Ovary (tissue), 7 donors: ENCODE measurements at regions not wholly inside any gene's neighbourhood (a gene's known extent, or its start where the extent isn't known, plus 50 kb on each side); places are given as distances from the start of the nearest gene placed in this dataset.

ENCODE experiments used
- DNase-seq, 5 donors: peaks; one replicate each; pipeline ENCODE4 v3.0.0-alpha.2; 2019 to 2020
- H3K27ac ChIP-seq, 2 donors: fragments of 200-600 bp; one replicate each; pipeline versions ENCODE4 v1.5.1 to v1.8.0; 2019 to 2022
- H3K27me3 ChIP-seq: fragments of 200-600 bp; one replicate; pipeline ENCODE4 v1.8.0; 2022
- H3K36me3 ChIP-seq: fragments of 200-600 bp; sonication (generic); one replicate; pipeline ENCODE4 v1.5.1; 2019
- H3K4me1 ChIP-seq: one replicate; pipeline ENCODE4 v1.8.1; 2013; ENCODE audit warnings: mild to moderate bottlenecking, moderate library complexity; ENCODE audit not compliant: insufficient read depth
- H3K4me3 ChIP-seq: fragments of 200-600 bp; sonication (generic); one replicate; pipeline ENCODE4 v1.5.1; 2017
- H3K9me3 ChIP-seq, 2 donors: fragments of 200-600 bp in 1 of 2; sonication (generic) in 1 of 2; one replicate each; pipeline versions ENCODE4 v1.5.1 to v1.8.1; 2013 to 2019; ENCODE audit warnings: mild to moderate bottlenecking in 1 of 2, moderate library complexity in 1 of 2
- EP300 ChIP-seq: sonication (generic); formaldehyde crosslinking; IDR thresholded peaks from one replicate; pipeline ENCODE4 v1.6.1; 2017; ENCODE audit warnings: antibody characterized with exemption
- POLR2A ChIP-seq: fragments of 450-650 bp; IDR thresholded peaks from one replicate; pipeline ENCODE4 v1.6.1; 2017; ENCODE audit warnings: antibody characterized with exemption, mild to moderate bottlenecking, moderate library complexity
- WGBS, 3 donors: extraction: QIAGEN DNeasy Blood & Tissue Kit in 1 of 3; methylation state at CpG; one replicate each; pipeline versions ENCODE4 v1.1.5 to v1.1.7; 2013 to 2017; 5-methylcytosine and 5-hydroxymethylcytosine counted together
- intact Hi-C, 4 donors: fragments of 100-400 bp; cut with DNase I; formaldehyde crosslinking; loops; one replicate each; pipeline versions ENCODE4 v1.11.0 to v1.15.1; 2022 to 2023
- TF ChIP-seq, protein P1 (sequence below), 3 donors: fragments of 450-650 bp in 2 of 3; fragments of 200-600 bp in 1 of 3; IDR thresholded peaks; one replicate each; pipeline versions ENCODE4 v1.5.1 to v1.8.0; 2016 to 2022; ENCODE audit warnings: antibody characterized with exemption in 3 of 3, mild to moderate bottlenecking in 1 of 3
- donor health status: DM: no; HTN: no; CAD: no; lungs with moderate emphysema.
- donor health status: DM: no; HTN: no; CAD: no.
- donor health status: Bipolar disorder and iron deficiency.
- donor health status: DM: no; HTN: no; CAD: no.
- donor health status: DM: yes; HTN: yes; CAD: no.

DNA sequence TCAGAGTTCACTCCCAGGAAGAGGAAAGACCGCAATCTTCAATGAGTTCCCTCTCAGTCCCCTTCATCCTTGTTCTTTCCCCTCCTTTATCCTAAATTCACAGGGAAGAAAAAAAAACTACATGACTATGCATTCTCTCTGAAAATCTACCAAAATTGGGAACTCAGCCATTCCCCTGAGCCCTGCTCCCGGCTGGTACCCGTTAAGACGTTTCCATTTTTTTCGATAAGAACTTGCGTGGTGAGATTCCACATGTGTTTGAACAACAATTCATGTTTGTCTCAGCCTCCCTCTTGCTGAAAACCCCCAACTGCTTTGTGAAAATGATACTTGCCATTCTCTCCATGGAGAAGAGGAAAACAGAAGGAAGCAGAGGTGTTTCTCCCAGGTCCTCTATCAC, 318.7 kb upstream of the ID2 start:
- Histone ChIP-seq H3K4me3 (no peak overlapping the region), H3K27ac (no peak overlapping the region), H3K9me3 (no peaks in the 10 kb centered on the region), H3K27me3 (no peaks in the 10 kb centered on the region), H3K4me1 (peaks cover 4% of the 10 kb centered on the region), H3K36me3 (no peaks in the 10 kb centered on the region)
- intact Hi-C loops, result no loop called here
- WGBS, 3 donors, result 28 to 61% (median 30%) methylated on average over 6 of the region's 6 CpGs
- TF ChIP-seq, protein P1, sequence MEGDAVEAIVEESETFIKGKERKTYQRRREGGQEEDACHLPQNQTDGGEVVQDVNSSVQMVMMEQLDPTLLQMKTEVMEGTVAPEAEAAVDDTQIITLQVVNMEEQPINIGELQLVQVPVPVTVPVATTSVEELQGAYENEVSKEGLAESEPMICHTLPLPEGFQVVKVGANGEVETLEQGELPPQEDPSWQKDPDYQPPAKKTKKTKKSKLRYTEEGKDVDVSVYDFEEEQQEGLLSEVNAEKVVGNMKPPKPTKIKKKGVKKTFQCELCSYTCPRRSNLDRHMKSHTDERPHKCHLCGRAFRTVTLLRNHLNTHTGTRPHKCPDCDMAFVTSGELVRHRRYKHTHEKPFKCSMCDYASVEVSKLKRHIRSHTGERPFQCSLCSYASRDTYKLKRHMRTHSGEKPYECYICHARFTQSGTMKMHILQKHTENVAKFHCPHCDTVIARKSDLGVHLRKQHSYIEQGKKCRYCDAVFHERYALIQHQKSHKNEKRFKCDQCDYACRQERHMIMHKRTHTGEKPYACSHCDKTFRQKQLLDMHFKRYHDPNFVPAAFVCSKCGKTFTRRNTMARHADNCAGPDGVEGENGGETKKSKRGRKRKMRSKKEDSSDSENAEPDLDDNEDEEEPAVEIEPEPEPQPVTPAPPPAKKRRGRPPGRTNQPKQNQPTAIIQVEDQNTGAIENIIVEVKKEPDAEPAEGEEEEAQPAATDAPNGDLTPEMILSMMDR (IDR thresholded peaks at IDR 0.05), result no peak
- TF ChIP-seq EP300, result no peak
- TF ChIP-seq POLR2A, result no peak
- DNase-seq, result no peak

DNA sequence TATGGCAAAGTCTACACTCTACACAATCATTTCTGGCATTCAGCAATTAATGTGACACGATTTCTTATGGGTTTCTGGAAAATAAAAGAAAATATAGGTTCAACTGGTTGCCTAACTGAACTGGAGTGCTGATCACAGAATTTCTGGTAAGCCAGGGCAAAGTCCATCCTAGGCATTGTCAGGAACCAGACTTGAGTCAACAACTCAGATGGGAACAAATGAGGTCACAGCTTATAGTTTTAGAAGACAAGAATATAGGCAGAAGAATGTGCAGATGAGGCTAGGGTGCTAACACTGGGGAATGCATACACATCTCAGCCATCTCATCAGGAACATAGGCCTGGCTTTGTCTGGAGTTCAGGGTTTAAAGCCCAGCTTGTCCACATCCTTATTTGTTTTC, 317.2 kb upstream of the ID2 start:
- H3K27me3 ChIP-seq, result no peaks in the 10 kb centered on the region
- no peak for DNase-seq
- TF ChIP-seq EP300, result no peak
- TF ChIP-seq, protein P1 (IDR thresholded peaks at IDR 0.05), result no peak
- TF ChIP-seq POLR2A, result no peak
- no peaks in the 10 kb centered on the region for H3K36me3 ChIP-seq
- H3K27ac ChIP-seq, result no peak overlapping the region
- peaks cover 4% of the 10 kb centered on the region for H3K4me1 ChIP-seq
- H3K9me3 ChIP-seq, result no peaks in the 10 kb centered on the region
- intact Hi-C loops, result no loop called here
- H3K4me3 ChIP-seq, result no peak overlapping the region
- 86 to 100% (median 95%) methylated on average over 1 of the region's 1 CpG for WGBS, 3 donors

DNA sequence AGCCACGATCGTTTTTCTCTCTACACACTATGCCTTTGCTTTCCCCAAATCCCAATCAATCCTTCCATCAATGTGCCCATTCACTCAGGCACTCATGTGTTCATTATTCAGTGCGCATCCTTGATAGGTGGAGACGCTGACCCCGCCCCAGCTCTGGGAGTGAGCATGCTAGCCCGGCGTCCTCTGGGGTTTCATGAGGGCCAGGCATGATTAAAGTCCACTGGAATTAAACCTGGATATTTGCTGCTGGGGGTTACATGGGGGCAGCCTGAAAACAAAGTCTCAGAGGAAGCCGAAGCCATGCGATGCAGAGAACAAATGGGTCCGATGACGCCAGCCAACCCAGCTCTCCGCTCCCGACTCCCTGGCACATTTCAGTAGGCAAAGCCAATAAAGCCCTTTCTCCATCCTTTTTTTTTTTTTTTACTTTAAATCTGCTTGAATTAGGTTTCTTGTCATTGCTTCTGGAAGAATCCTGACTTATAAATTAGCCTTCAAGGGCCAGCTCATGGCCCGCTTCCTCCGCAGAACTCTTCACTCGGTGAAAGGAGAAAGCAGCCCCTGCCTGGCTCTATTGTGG, 316.4 kb upstream of the ID2 start:
- Histone ChIP-seq H3K9me3 (no peaks in the 10 kb centered on the region), H3K4me1 (peaks cover 4% of the 10 kb centered on the region), H3K27me3 (no peaks in the 10 kb centered on the region), H3K27ac (no peak overlapping the region), H3K36me3 (no peaks in the 10 kb centered on the region), H3K4me3 (no peak overlapping the region)
- TF ChIP-seq POLR2A, result no peak
- TF ChIP-seq, protein P1 (IDR thresholded peaks at IDR 0.05), result no peak
- TF ChIP-seq EP300, result no peak
- DNase-seq, result no peak
- intact Hi-C loops, result no loop called here
- WGBS, 3 donors, result 96 to 98% (median 96%) methylated on average over 16 of the region's 16 CpGs

DNA sequence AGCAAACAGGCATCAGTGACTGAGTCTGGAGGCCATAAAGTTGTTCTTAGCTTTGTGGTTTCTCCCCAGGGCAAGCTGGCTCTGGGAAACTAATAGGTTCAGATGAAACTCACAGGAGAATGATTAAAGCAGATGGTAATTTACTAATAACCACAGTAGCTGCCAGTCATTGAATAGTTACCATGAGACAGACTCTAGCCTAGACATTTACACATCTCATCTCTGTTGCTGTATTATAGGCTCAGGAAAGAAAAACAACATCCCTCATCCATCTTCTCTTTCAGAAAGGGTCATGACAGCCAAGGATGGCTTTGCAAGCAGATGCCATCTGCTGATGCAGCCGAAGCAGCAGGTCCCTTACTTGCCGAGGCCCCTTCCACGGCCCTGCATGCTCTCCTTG, 314.0 kb upstream of the ID2 start:
- 84 to 92% (median 86%) methylated on average over 3 of the region's 3 CpGs for WGBS, 3 donors
- TF ChIP-seq POLR2A (no peak), EP300 (no peak)
- TF ChIP-seq, protein P1 (IDR thresholded peaks at IDR 0.05), result no peak
- intact Hi-C loops, result no loop called here
- H3K4me3 ChIP-seq, result no peak overlapping the region
- H3K27me3 ChIP-seq, result no peaks in the 10 kb centered on the region
- no peaks in the 10 kb centered on the region for H3K36me3 ChIP-seq
- no peak overlapping the region for H3K27ac ChIP-seq
- H3K4me1 ChIP-seq, result peaks cover 4% of the 10 kb centered on the region
- no peaks in the 10 kb centered on the region for H3K9me3 ChIP-seq
- no peak for DNase-seq
